Adrenal gland (tissue), 9 donors: ENCODE measurements at regions not wholly inside any gene's neighbourhood (a gene's known extent, or its start where the extent isn't known, plus 50 kb on each side); places are given as distances from the start of the nearest gene placed in this dataset.
A peak's percentile ranks its signal among the peaks of the same experiment; 100 is the strongest.

Experiments used
- DNase-seq, 7 donors: peaks; one replicate each; pipeline ENCODE4 v3.0.0-alpha.2; 2019 to 2020
- H3K27ac ChIP-seq, 5 donors: fragments of 200-600 bp; sonication (generic) in 4 of 5; 1 replicate in 3 of 5; 2 replicates in 2 of 5; pipeline versions ENCODE4 v1.5.1 to v1.8.0; 2016 to 2020; ENCODE audit warnings: mild to moderate bottlenecking in 1 of 5
- H3K27me3 ChIP-seq: fragments of 200-600 bp; 2 replicates; pipeline ENCODE4 v1.8.0; 2021
- H3K36me3 ChIP-seq, 2 donors: fragments of 200-600 bp; replicated peaks in 1 of 2; 1 replicate in 1 of 2; 2 replicates in 1 of 2; pipeline versions ENCODE4 v1.5.1 to v1.8.0; 2018 to 2022
- H3K4me1 ChIP-seq, 2 donors: fragments of 200-600 bp; replicated peaks in 1 of 2; 1 replicate in 1 of 2; 2 replicates in 1 of 2; pipeline versions ENCODE4 v1.5.1 to v1.8.0; 2018 to 2021
- H3K4me3 ChIP-seq, 4 donors: fragments of 200-600 bp; sonication (generic) in 3 of 4; one replicate each; pipeline ENCODE4 v1.5.1; 2016 to 2018
- H3K9me3 ChIP-seq, 3 donors: fragments of 200-600 bp; sonication (generic) in 1 of 3; replicated peaks in 1 of 3; 1 replicate in 2 of 3; 2 replicates in 1 of 3; pipeline versions ENCODE4 v1.5.1 to v1.8.0; 2016 to 2021
- POLR2A ChIP-seq, 2 donors: fragments of 450-650 bp; IDR thresholded peaks; one replicate each; pipeline ENCODE4 v1.6.1; 2017; ENCODE audit warnings: antibody characterized with exemption in 2 of 2, mild to moderate bottlenecking in 2 of 2, moderate library complexity in 1 of 2
- WGBS, 4 donors: extraction: QIAGEN DNeasy Blood & Tissue Kit in 2 of 4; methylation state at CpG; one replicate each; pipeline versions ENCODE4 v1.1.5 to v1.1.7; 2013 to 2017; 5-methylcytosine and 5-hydroxymethylcytosine counted together
- intact Hi-C, 2 donors: fragments of 100-400 bp; cut with DNase I; formaldehyde crosslinking; loops; one replicate each; pipeline versions ENCODE4 v1.14.1 to v1.15.0; 2022 to 2023
- TF ChIP-seq, protein P1 (sequence below), 6 experiments: fragments of 450-650 bp in 4 of 6; fragments of 200-600 bp in 2 of 6; sonication (generic) in 1 of 6; IDR thresholded peaks; 1 replicate in 5 of 6; 2 replicates in 1 of 6; pipeline versions ENCODE4 v1.5.1 to v1.8.0; 2016 to 2021; ENCODE audit warnings: antibody characterized with exemption in 6 of 6, mild to moderate bottlenecking in 2 of 6, moderate library complexity in 1 of 6
- donor health status: healthy with polysubstance abuse.
- donor health status: Bipolar disorder and iron deficiency.
- donor health status: DM: yes; HTN: yes; CAD: no.
- donor health status: DM: no; HTN: no; CAD: no.
- donor health status: DM: no; HTN: no; CAD: no.

DNA sequence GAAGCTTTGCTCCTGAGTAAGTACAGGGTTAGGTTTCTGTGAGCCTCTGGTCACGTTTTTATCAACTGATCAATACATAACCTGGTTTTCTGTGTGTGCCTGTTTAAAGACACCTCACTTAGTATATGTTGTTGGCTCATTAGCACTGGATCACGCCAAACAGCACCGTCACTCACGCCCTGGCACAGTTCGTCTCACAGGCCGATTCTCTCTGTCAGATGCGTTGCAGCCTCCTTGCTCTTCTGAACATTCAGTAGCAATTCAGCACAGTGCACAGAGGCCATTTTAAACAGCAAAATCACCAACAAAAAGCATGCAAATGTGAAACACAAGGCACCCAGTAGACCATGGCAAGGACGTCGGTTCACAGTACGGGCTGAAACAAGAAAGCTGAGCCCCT lies 288.5 kb downstream of the IRS2 start:
- no peak for TF ChIP-seq POLR2A (IDR thresholded peaks at IDR 0.05)
- TF ChIP-seq, protein P1, sequence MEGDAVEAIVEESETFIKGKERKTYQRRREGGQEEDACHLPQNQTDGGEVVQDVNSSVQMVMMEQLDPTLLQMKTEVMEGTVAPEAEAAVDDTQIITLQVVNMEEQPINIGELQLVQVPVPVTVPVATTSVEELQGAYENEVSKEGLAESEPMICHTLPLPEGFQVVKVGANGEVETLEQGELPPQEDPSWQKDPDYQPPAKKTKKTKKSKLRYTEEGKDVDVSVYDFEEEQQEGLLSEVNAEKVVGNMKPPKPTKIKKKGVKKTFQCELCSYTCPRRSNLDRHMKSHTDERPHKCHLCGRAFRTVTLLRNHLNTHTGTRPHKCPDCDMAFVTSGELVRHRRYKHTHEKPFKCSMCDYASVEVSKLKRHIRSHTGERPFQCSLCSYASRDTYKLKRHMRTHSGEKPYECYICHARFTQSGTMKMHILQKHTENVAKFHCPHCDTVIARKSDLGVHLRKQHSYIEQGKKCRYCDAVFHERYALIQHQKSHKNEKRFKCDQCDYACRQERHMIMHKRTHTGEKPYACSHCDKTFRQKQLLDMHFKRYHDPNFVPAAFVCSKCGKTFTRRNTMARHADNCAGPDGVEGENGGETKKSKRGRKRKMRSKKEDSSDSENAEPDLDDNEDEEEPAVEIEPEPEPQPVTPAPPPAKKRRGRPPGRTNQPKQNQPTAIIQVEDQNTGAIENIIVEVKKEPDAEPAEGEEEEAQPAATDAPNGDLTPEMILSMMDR (IDR thresholded peaks at IDR 0.05), result no peak
- Histone ChIP-seq H3K36me3 (no peaks in the 10 kb centered on the region), H3K27me3 (no peaks in the 10 kb centered on the region), H3K27ac (no peak overlapping the region), H3K9me3 (no peaks in the 10 kb centered on the region), H3K4me1 (peaks cover 0 to 18% of the 10 kb centered on the region in 2 donors), H3K4me3 (no peak overlapping the region)
- DNase-seq, result no peak
- 93 to 97% (median 95%) methylated on average over 10 of the region's 10 CpGs for WGBS, 4 donors
- intact Hi-C loops, result no loop called here

DNA sequence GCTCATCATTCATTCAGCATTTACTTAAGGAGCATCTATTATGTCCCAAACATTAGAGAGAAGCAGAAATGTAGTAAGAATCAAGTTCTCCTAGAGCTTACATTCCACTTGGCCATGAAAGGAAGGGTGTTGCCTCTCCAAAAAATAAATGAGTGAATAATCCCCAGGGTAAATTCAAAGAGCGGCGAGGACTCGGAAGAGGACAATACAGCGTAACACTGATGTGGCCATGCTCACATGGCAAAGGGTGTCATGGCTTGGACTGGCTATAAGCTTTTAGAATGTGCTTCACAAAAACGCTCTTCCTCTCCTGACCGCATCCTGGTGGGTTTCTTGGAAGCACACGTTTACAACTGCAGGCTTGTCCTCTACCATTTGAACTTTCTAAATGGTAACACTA lies 290.2 kb downstream of the IRS2 start:
- intact Hi-C loops, result no loop called here
- Histone ChIP-seq H3K9me3 (no peaks in the 10 kb centered on the region), H3K4me1 (peaks cover 0 to 18% of the 10 kb centered on the region in 2 donors), H3K36me3 (no peaks in the 10 kb centered on the region), H3K4me3 (no peak overlapping the region), H3K27ac (no peak overlapping the region), H3K27me3 (no peaks in the 10 kb centered on the region)
- WGBS, 4 donors, result 77 to 90% (median 89%) methylated on average over 7 of the region's 7 CpGs
- no peak for DNase-seq
- TF ChIP-seq POLR2A (IDR thresholded peaks at IDR 0.05), result no peak
- TF ChIP-seq, protein P1 (IDR thresholded peaks at IDR 0.05), result no peak

DNA sequence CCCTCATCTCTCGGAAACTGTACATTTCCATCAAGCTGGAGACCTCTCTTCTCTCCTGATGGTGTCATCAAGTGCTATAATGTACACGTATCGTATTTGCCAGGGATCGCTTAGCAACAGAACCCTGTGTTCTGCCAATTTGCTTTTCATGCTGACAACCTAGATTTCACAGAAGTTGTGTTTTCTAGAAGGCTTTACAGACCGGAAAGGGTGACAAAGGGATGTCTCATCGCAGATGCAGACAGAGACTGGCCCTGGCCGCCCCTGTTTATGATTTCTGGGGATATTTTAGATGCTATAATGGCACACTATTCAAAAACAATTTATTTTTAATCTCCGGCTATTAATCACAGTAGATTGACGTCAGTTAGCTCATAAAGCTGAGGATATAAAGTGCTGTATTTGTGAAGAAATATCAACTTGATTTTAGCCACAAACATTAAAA lies 291.4 kb downstream of the IRS2 start:
- TF ChIP-seq POLR2A (IDR thresholded peaks at IDR 0.05), result no peak
- TF ChIP-seq, protein P1 (IDR thresholded peaks at IDR 0.05), result no peak
- Histone ChIP-seq H3K36me3 (no peaks in the 10 kb centered on the region), H3K27me3 (no peaks in the 10 kb centered on the region), H3K9me3 (no peaks in the 10 kb centered on the region), H3K27ac (peak overlapping the region in 2 of 5 donors; percentile 56 to 79), H3K4me3 (no peak overlapping the region), H3K4me1 (peaks cover 0 to 14% of the 10 kb centered on the region in 2 donors)
- WGBS, 4 donors, result 48 to 59% (median 55%) methylated on average over 9 of the region's 9 CpGs
- intact Hi-C loops, result no loop called here
- peak in 4 of 7 donors; percentile 22 to 61 (median 53) for DNase-seq

DNA sequence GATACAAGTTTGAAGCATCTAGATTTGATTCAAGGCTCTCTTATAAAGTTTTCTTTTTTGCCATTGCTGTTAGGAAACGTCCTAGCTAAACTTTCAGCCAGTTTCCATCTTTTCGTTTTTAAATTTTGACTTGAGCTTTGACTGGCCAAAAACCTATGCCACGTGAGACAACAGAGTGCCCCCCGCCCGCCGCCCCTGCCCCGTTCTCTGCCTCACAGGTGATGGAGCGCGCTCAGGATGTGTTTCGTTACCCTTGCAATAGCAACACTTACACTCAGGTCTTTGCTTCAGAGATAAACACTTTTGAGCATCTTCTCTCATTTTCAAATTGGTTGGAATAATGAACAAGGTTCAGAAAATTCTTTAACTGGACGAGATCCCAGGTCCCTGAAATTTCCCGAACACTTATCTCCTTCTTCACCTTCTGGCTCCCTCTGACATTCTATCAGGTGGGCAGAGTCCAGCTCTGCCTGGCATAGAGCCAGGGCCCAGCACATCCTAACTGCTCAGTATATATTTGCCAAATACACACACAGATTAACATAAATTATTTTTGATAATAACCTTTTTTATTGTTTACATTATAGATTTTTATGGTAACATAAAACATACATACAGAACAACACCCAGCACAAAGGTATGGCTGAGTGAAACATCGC lies 301.1 kb downstream of the IRS2 start:
- intact Hi-C loops, result no loop called here
- Histone ChIP-seq H3K9me3 (no peaks in the 10 kb centered on the region), H3K27ac (no peak overlapping the region), H3K36me3 (no peaks in the 10 kb centered on the region), H3K4me3 (no peak overlapping the region), H3K4me1 (peaks cover 16 to 32% of the 10 kb centered on the region in 2 donors), H3K27me3 (no peaks in the 10 kb centered on the region)
- WGBS, 4 donors, result 80 to 83% (median 82%) methylated on average over 13 of the region's 13 CpGs
- no peak for DNase-seq
- TF ChIP-seq, protein P1 (IDR thresholded peaks at IDR 0.05), result no peak
- TF ChIP-seq POLR2A (IDR thresholded peaks at IDR 0.05), result no peak
